ENCODE measurements at regions not wholly inside any gene's neighbourhood (a gene's known extent, or its start where the extent isn't known, plus 50 kb on each side); places are given as distances from the start of the nearest gene placed in this dataset.
"Not testable (repeated sequence)": the region's sequence is repeated elsewhere in the genome, so short reads cannot be mapped to it uniquely, and the experiment has no call there.

- DNase-seq: no peak
- H3K36me3 ChIP-seq (replicated peaks; ENCODE audit: control insufficient read depth, insufficient read depth, low read length): no peaks in the 10 kb centered on the region
- H3K4me3 ChIP-seq (ENCODE audit: insufficient read depth, low read depth, low read length): no peak overlapping the region
- H3K27me3 ChIP-seq (ENCODE audit: control insufficient read depth, insufficient read depth, low read length): no peaks in the 10 kb centered on the region
These were observed 673.4 kb upstream of the MEF2C start for GRCh38 chr5:89556215-89556913.

GRCh38 chr5:89546657-89547056 is 663.7 kb upstream of the MEF2C start:
- Histone ChIP-seq H3K36me3 (replicated peaks; ENCODE audit: control insufficient read depth, insufficient read depth, low read length) (no peaks in the 10 kb centered on the region), H3K4me3 (ENCODE audit: insufficient read depth, low read depth, low read length) (no peak overlapping the region), H3K27me3 (ENCODE audit: control insufficient read depth, insufficient read depth, low read length) (no peaks in the 10 kb centered on the region)
- no peak for DNase-seq

GRCh38 chr5:89545626-89546025 is 662.6 kb upstream of the MEF2C start:
- no peaks in the 10 kb centered on the region for H3K36me3 ChIP-seq (replicated peaks; ENCODE audit: control insufficient read depth, insufficient read depth, low read length)
- H3K27me3 ChIP-seq (ENCODE audit: control insufficient read depth, insufficient read depth, low read length): no peaks in the 10 kb centered on the region
- no peak for DNase-seq
- no peak overlapping the region for H3K4me3 ChIP-seq (ENCODE audit: insufficient read depth, low read depth, low read length)

- DNase-seq: no peak
- Histone ChIP-seq H3K36me3 (replicated peaks; ENCODE audit: control insufficient read depth, insufficient read depth, low read length) (no peaks in the 10 kb centered on the region), H3K4me3 (ENCODE audit: insufficient read depth, low read depth, low read length) (no peak overlapping the region), H3K27me3 (ENCODE audit: control insufficient read depth, insufficient read depth, low read length) (no peaks in the 10 kb centered on the region)
These were observed 662.1 kb upstream of the MEF2C start for GRCh38 chr5:89545076-89545475.

GRCh38 chr5:89542736-89543135 is 659.8 kb upstream of the MEF2C start:
- H3K4me3 ChIP-seq (ENCODE audit: insufficient read depth, low read depth, low read length): no peak overlapping the region
- H3K27me3 ChIP-seq (ENCODE audit: control insufficient read depth, insufficient read depth, low read length): no peaks in the 10 kb centered on the region
- no peak for DNase-seq
- no peaks in the 10 kb centered on the region for H3K36me3 ChIP-seq (replicated peaks; ENCODE audit: control insufficient read depth, insufficient read depth, low read length)

GRCh38 chr5:89537800-89538199 is 654.8 kb upstream of the MEF2C start:
- H3K4me3 ChIP-seq (ENCODE audit: insufficient read depth, low read depth, low read length): no peak overlapping the region
- no peaks in the 10 kb centered on the region for H3K27me3 ChIP-seq (ENCODE audit: control insufficient read depth, insufficient read depth, low read length)
- no peak for DNase-seq
- H3K36me3 ChIP-seq (replicated peaks; ENCODE audit: control insufficient read depth, insufficient read depth, low read length): no peaks in the 10 kb centered on the region

GRCh38 chr5:89536020-89536419 is 653.0 kb upstream of the MEF2C start:
- H3K4me3 ChIP-seq (ENCODE audit: insufficient read depth, low read depth, low read length): no peak overlapping the region
- no peaks in the 10 kb centered on the region for H3K27me3 ChIP-seq (ENCODE audit: control insufficient read depth, insufficient read depth, low read length)
- H3K36me3 ChIP-seq (replicated peaks; ENCODE audit: control insufficient read depth, insufficient read depth, low read length): no peaks in the 10 kb centered on the region
- no peak for DNase-seq

GRCh38 chr5:89535411-89535810 is 652.4 kb upstream of the MEF2C start:
- Histone ChIP-seq H3K36me3 (replicated peaks; ENCODE audit: control insufficient read depth, insufficient read depth, low read length) (no peaks in the 10 kb centered on the region), H3K4me3 (ENCODE audit: insufficient read depth, low read depth, low read length) (no peak overlapping the region), H3K27me3 (ENCODE audit: control insufficient read depth, insufficient read depth, low read length) (no peaks in the 10 kb centered on the region)
- DNase-seq: no peak

- no peak for DNase-seq
- H3K4me3 ChIP-seq (ENCODE audit: insufficient read depth, low read depth, low read length): no peak overlapping the region
- H3K27me3 ChIP-seq (ENCODE audit: control insufficient read depth, insufficient read depth, low read length): no peaks in the 10 kb centered on the region
- no peaks in the 10 kb centered on the region for H3K36me3 ChIP-seq (replicated peaks; ENCODE audit: control insufficient read depth, insufficient read depth, low read length)
These were observed 651.3 kb upstream of the MEF2C start for GRCh38 chr5:89534331-89534730.

- Histone ChIP-seq H3K27me3 (ENCODE audit: control insufficient read depth, insufficient read depth, low read length) (no peaks in the 10 kb centered on the region), H3K4me3 (ENCODE audit: insufficient read depth, low read depth, low read length) (no peak overlapping the region), H3K36me3 (replicated peaks; ENCODE audit: control insufficient read depth, insufficient read depth, low read length) (no peaks in the 10 kb centered on the region)
- DNase-seq: no peak
These were observed 641.8 kb upstream of the MEF2C start for GRCh38 chr5:89524785-89525184.

GRCh38 chr5:89523867-89524266 is 640.9 kb upstream of the MEF2C start:
- not testable (repeated sequence) for H3K27me3 ChIP-seq (ENCODE audit: control insufficient read depth, insufficient read depth, low read length); DNase-seq; H3K36me3 ChIP-seq (replicated peaks; ENCODE audit: control insufficient read depth, insufficient read depth, low read length); H3K4me3 ChIP-seq (ENCODE audit: insufficient read depth, low read depth, low read length)

GRCh38 chr5:89520771-89521170 is 637.8 kb upstream of the MEF2C start:
- DNase-seq: no peak
- Histone ChIP-seq H3K36me3 (replicated peaks; ENCODE audit: control insufficient read depth, insufficient read depth, low read length) (no peaks in the 10 kb centered on the region), H3K4me3 (ENCODE audit: insufficient read depth, low read depth, low read length) (no peak overlapping the region), H3K27me3 (ENCODE audit: control insufficient read depth, insufficient read depth, low read length) (no peaks in the 10 kb centered on the region)

GRCh38 chr5:89513299-89514044 is 630.5 kb upstream of the MEF2C start:
- no peak overlapping the region for H3K4me3 ChIP-seq (ENCODE audit: insufficient read depth, low read depth, low read length)
- H3K27me3 ChIP-seq (ENCODE audit: control insufficient read depth, insufficient read depth, low read length): no peaks in the 10 kb centered on the region
- H3K36me3 ChIP-seq (replicated peaks; ENCODE audit: control insufficient read depth, insufficient read depth, low read length): no peaks in the 10 kb centered on the region
- DNase-seq: no peak

GRCh38 chr5:89504051-89504450 is 621.1 kb upstream of the MEF2C start:
- Histone ChIP-seq H3K4me3 (ENCODE audit: insufficient read depth, low read depth, low read length) (no peak overlapping the region), H3K27me3 (ENCODE audit: control insufficient read depth, insufficient read depth, low read length) (no peaks in the 10 kb centered on the region), H3K36me3 (replicated peaks; ENCODE audit: control insufficient read depth, insufficient read depth, low read length) (no peaks in the 10 kb centered on the region)
- DNase-seq: no peak

- Histone ChIP-seq H3K36me3 (replicated peaks; ENCODE audit: control insufficient read depth, insufficient read depth, low read length) (no peaks in the 10 kb centered on the region), H3K4me3 (ENCODE audit: insufficient read depth, low read depth, low read length) (no peak overlapping the region), H3K27me3 (ENCODE audit: control insufficient read depth, insufficient read depth, low read length) (no peaks in the 10 kb centered on the region)
- DNase-seq: no peak
These were observed 616.8 kb upstream of the MEF2C start for GRCh38 chr5:89499787-89500186.
